Heart right ventricle (tissue), 16 donors: ENCODE measurements at regions not wholly inside any gene's neighbourhood (a gene's known extent, or its start where the extent isn't known, plus 50 kb on each side); places are given as distances from the start of the nearest gene placed in this dataset.

ENCODE experiments used
- ATAC-seq, 8 donors: fragments of 200-7000 bp; cut with Tn5 transposase; one replicate each; pipeline ENCODE4 v1.9.1; 2020; ENCODE audit warnings: mild to moderate bottlenecking in 8 of 8, moderate library complexity in 8 of 8, moderate number of reproducible peaks in 1 of 8
- DNase-seq, 2 donors: peaks; one replicate each; pipeline ENCODE4 v3.0.0-alpha.2; 2020
- H3K27ac ChIP-seq, 10 donors: fragments of 200-600 bp; sonication (generic) in 2 of 10; one replicate each; pipeline versions ENCODE4 v1.5.0 to v1.8.0; 2020 to 2022; ENCODE audit warnings: mild to moderate bottlenecking in 3 of 10
- H3K27me3 ChIP-seq, 7 donors: fragments of 200-600 bp; one replicate each; pipeline ENCODE4 v1.8.0; 2021 to 2022; ENCODE audit warnings: mild to moderate bottlenecking in 2 of 7
- H3K36me3 ChIP-seq, 9 donors: fragments of 200-600 bp; sonication (generic) in 1 of 9; one replicate each; pipeline versions ENCODE4 v1.5.0 to v1.8.0; 2020 to 2022; ENCODE audit warnings: mild to moderate bottlenecking in 2 of 9
- H3K4me1 ChIP-seq, 9 donors: fragments of 200-600 bp; sonication (generic) in 1 of 9; one replicate each; pipeline versions ENCODE4 v1.5.0 to v1.8.0; 2020 to 2022; ENCODE audit warnings: mild to moderate bottlenecking in 4 of 9
- H3K4me3 ChIP-seq, 10 donors: fragments of 200-600 bp; sonication (generic) in 2 of 10; one replicate each; pipeline versions ENCODE4 v1.5.0 to v1.8.0; 2020 to 2022; ENCODE audit warnings: mild to moderate bottlenecking in 7 of 10, moderate library complexity in 2 of 10
- H3K9me3 ChIP-seq, 11 donors: fragments of 200-600 bp in 10 of 11; sonication (generic) in 2 of 11; one replicate each; pipeline versions ENCODE4 v1.5.0 to v1.8.0; 2013 to 2022; ENCODE audit warnings: mild to moderate bottlenecking in 2 of 11, control low read depth in 1 of 11, moderate library complexity in 1 of 11
- CTCF ChIP-seq, 9 donors: fragments of 200-600 bp; sonication (generic) in 2 of 9; IDR thresholded peaks; one replicate each; pipeline versions ENCODE4 v1.5.0 to v1.8.0; 2021 to 2022; ENCODE audit warnings: antibody characterized with exemption in 9 of 9, mild to moderate bottlenecking in 5 of 9, moderate library complexity in 1 of 9
- WGBS, 2 donors: extraction: QIAGEN DNeasy Blood & Tissue Kit; methylation state at CpG; one replicate each; pipeline ENCODE4 v1.1.7; 2013; ENCODE audit warnings: inconsistent platforms in 1 of 2; 5-methylcytosine and 5-hydroxymethylcytosine counted together
- intact Hi-C, 10 donors: fragments of 100-400 bp; cut with DNase I; formaldehyde crosslinking; loops; one replicate each; pipeline versions ENCODE4 v1.11.1 to v1.14.2; 2022
- donor health status: Arrhythmogenic right ventricular cardiomyopathy.
- donor health status: ischemic (EF 13 %, LVEDD 7.1; RV severe dilation, severe dysfunction).
- donor health status: healthy with polysubstance abuse.
- donor health status: DM: no; HTN: yes; CAD: no.
- donor health status: DM: no; HTN: no; CAD: no.
- donor health status: ischemic (EF 25% LVEDD 6.9; RV normal size, moderate dysfunction).
- donor health status: ischemic (EF 25% LVEDD 5.7; RV mildly dilated, moderate dysfunction).
- donor health status: healthy.
- donor health status: DM: yes; HTN: yes; CAD: no.
- donor health status: Ischemic cardiomyopathy.
- donor health status: ischemic (EF 35%, LVEDD 5.7; RV mildly dilated, moderate dysfunction).
- donor health status: nonischemic (EF 11% LVEDD 7.7; RV severe dilation, severe dysfunction).
- donor health status: DM: yes; HTN: yes; CAD: no.
- donor health status: PGD.
- donor health status: ischemic (EF 29% LVEDD 5.4; RV normal size, mild dysfunction).
- donor health status: nonischemic (EF 23%, LVEDD 6.1; RV moderate dilation, normal function).

GRCh38 chr13:61575973-61576372, 160.3 kb upstream of the PCDH20 start:
- H3K9me3 ChIP-seq: peaks cover 0 to 6% (median 0%) of the 10 kb centered on the region in 11 donors
- no peak overlapping the region for H3K27ac ChIP-seq
- H3K4me1 ChIP-seq: no peaks in the 10 kb centered on the region
- ATAC-seq (no peak), DNase-seq (no peak)
- H3K36me3 ChIP-seq: no peaks in the 10 kb centered on the region
- no peak overlapping the region for H3K4me3 ChIP-seq
- no peaks in the 10 kb centered on the region for H3K27me3 ChIP-seq
- WGBS, 2 donors: 69 to 82% methylated on average over 1 of the region's 1 CpG
- no peak for TF ChIP-seq CTCF (IDR thresholded peaks at IDR 0.05)
- intact Hi-C loops: no loop called here

GRCh38 chr13:61563645-61564044, 148.0 kb upstream of the PCDH20 start:
- Histone ChIP-seq H3K27ac (no peak overlapping the region), H3K27me3 (no peaks in the 10 kb centered on the region), H3K4me3 (no peak overlapping the region), H3K9me3 (peaks cover 0 to 4% (median 0%) of the 10 kb centered on the region in 11 donors), H3K36me3 (no peaks in the 10 kb centered on the region), H3K4me1 (no peaks in the 10 kb centered on the region)
- WGBS, 2 donors: 10 to 16% methylated on average over 1 of the region's 1 CpG
- no peak for ATAC-seq
- no peak for DNase-seq
- no peak for TF ChIP-seq CTCF (IDR thresholded peaks at IDR 0.05)
- intact Hi-C loops: no loop called here

GRCh38 chr13:61546911-61547310, 131.3 kb upstream of the PCDH20 start:
- no peak overlapping the region for H3K27ac ChIP-seq
- H3K36me3 ChIP-seq: no peaks in the 10 kb centered on the region
- no peak for TF ChIP-seq CTCF (IDR thresholded peaks at IDR 0.05)
- no peak for DNase-seq
- no peaks in the 10 kb centered on the region for H3K9me3 ChIP-seq
- intact Hi-C loops: no loop called here
- WGBS, 2 donors: 89 to 93% methylated on average over 6 of the region's 6 CpGs
- H3K27me3 ChIP-seq: no peaks in the 10 kb centered on the region
- H3K4me3 ChIP-seq: no peak overlapping the region
- ATAC-seq: no peak
- no peaks in the 10 kb centered on the region for H3K4me1 ChIP-seq

GRCh38 chr13:61546413-61546812, 130.8 kb upstream of the PCDH20 start:
- Histone ChIP-seq H3K27me3 (no peaks in the 10 kb centered on the region), H3K4me1 (no peaks in the 10 kb centered on the region), H3K27ac (no peak overlapping the region), H3K9me3 (no peaks in the 10 kb centered on the region), H3K4me3 (no peak overlapping the region), H3K36me3 (no peaks in the 10 kb centered on the region)
- TF ChIP-seq CTCF (IDR thresholded peaks at IDR 0.05): no peak
- DNase-seq (no peak), ATAC-seq (no peak)
- WGBS, 2 donors: 49 to 53% methylated on average over 4 of the region's 4 CpGs
- intact Hi-C loops: no loop called here

GRCh38 chr13:61536433-61536832, 120.8 kb upstream of the PCDH20 start:
- DNase-seq (no peak), ATAC-seq (no peak)
- H3K36me3 ChIP-seq: no peaks in the 10 kb centered on the region
- WGBS, 2 donors: 62 to 72% methylated on average over 1 of the region's 1 CpG
- no peaks in the 10 kb centered on the region for H3K27me3 ChIP-seq
- no peaks in the 10 kb centered on the region for H3K4me1 ChIP-seq
- TF ChIP-seq CTCF (IDR thresholded peaks at IDR 0.05): no peak
- intact Hi-C loops: no loop called here
- peaks cover 0 to 6% (median 0%) of the 10 kb centered on the region in 11 donors for H3K9me3 ChIP-seq
- no peak overlapping the region for H3K27ac ChIP-seq
- no peak overlapping the region for H3K4me3 ChIP-seq
